HG03039 (cell line): ENCODE measurements at regions not wholly inside any gene's neighbourhood (a gene's known extent, or its start where the extent isn't known, plus 50 kb on each side); places are given as distances from the start of the nearest gene placed in this dataset.
A peak's percentile ranks its signal among the peaks of the same experiment; 100 is the strongest.

ENCODE experiments used
- ATAC-seq: cut with Tn5 transposase; IDR thresholded peaks from one replicate; pipeline ENCODE4 v1.9.1; 2021; ENCODE audit warnings: mild to moderate bottlenecking, moderate library complexity; ENCODE audit not compliant: unreplicated experiment

DNA sequence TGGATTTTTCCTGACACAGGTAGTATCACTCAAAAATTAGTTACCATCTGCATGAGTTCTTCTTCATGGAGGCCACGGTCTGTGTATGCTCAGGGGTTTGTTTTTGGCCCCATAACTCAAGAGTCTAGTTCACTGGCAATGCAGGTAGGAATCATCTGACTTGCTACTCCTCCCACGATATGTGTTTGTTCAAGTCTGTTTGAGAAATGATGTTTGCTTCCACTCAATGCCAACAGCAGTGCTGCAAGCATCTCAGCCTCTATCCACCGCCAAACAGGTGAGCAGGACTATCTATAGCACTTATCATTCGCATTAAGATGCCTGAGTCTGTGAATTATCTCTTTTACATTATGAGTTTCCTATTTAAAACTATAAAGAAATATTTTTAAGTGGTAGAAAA is 264.8 kb upstream of the PTGER4 start:
- ATAC-seq = no peak

DNA sequence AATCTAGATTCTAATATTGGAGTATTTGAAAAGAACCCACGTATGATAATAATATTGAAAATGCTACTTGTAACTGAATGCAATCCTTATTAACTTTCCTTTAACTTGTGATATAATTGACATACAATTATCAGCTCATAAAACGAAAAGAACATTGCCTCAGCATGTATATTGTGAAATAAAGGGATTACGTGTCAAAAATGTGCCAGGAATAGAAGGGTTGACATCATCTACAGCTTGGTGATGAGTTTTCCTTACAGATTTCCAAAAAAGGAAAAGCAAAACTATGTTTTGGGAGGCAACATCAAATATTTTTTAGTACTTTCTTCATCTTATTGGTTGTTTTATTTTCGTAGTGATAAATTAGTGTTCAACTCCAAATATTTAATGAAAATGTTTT is 266.0 kb upstream of the PTGER4 start:
- no peak for ATAC-seq

DNA sequence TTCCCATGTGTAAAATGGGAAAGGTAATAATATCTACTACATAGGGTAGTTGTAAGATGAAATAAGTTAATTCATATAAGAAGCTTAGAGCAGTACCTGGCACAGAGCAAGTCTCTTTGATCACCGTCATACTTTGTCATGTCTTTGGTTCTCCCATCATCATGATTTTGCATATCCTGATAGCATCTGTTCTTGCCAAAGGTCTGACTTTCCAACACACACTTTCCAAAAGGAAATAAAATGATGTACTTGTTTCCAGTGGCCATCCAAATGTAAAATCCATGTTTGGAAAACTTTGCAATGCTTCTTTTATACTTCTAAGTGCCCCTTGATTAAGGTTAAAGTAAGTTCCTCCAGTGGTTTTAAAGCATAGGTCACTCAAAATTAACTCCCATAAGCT is 266.9 kb upstream of the PTGER4 start:
- no peak for ATAC-seq

DNA sequence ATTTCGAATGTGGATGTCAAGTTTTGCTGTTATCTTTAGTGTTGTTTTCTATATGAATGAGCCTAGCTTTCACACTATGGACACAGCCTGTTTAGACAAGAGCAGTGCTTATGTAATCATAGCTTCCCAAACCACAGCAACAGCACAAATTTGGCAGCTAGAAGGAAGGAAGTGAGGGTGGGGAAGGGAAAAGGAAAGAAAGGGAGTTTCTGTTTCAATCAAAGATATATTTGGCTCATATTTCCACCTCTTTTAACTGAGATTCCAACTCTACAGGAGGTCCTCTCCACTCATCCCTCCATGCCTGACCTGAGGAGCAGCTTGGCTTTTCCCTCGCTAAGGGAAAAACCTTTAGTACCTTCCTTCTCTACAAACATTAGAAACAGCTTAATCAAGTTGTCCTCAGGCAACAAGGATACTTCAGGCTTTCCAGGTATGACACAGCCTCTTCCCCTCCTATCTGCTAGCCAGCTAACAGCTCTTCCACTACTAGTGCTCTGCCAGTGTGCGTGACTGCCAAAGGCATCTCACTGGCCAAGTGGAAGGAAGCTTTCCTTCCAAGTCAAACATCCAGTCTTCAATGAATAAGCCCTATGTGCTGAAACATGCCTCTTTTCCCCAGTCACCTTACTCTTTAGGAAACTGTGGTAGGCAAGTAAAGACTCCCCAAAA is 268.6 kb upstream of the PTGER4 start:
- ATAC-seq = no peak

DNA sequence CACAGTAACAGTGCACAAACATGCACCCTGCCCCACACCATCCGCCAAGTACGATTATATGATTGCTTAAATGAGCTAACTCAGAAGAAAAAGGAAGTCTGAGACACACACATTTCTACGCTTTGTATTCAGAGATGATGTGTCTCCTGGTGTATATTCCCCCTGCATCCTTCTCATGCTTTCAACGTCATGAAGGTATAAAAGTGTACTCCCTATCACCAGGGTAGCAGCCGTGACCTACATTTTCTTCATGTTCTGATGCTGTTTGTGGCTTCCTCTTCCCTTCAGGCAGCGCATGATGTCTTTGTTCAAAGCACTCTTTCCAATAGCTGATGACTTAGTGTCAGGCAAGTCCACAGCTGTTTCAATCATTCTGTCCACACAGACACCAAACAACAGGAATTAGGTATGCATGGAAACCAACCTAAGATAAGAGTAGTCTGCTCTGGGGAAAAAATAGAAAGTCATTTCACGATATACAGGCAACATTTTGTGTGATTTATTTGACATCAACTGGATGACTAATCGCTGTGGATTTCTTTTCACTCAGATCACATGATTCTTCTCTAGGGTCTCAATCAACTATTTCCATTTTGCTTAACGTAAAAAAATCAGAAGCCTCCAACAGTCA is 269.4 kb upstream of the PTGER4 start:
- no peak for ATAC-seq

DNA sequence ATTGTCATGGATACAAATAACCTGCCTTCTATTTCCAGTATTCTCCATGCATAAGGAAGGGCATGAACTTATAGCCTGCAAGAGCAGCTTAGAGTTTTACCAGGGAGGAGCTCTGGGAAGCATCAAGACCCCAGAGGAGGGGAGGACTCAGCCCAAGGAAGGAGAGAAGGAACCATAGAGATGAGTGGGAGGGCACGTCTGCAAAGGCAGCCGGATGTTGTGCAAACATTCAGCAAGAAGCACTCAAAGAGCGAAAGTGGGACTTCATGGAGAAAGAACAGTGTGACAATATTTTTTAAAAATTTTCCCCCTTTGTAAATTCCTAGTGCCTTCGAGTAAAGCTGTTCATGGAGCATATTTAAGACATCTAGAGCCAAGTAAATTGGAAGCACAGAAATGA is 270.1 kb upstream of the PTGER4 start:
- ATAC-seq = no peak

DNA sequence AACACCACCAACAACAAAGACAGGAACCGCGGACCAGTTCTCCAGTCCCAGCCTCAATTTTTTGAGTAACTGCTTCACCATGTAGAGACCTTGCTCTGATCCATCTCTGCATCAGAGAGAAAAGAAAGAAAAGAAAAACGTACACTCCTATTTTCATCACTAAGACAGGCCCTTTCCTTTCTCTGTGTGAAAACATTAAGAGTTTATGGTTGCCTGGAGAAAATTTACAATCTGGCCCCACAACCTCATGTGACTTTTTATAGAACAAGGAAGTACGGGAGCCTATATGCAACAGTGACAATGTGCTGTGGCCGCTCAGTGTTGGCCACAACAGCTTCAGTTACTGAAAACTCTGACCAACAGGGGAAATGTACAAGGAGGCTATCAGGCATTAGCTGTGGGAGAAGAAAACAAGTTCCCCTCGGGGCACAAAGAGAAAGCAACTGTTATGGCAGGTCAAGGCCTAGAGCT is 272.9 kb upstream of the PTGER4 start:
- no peak for ATAC-seq

DNA sequence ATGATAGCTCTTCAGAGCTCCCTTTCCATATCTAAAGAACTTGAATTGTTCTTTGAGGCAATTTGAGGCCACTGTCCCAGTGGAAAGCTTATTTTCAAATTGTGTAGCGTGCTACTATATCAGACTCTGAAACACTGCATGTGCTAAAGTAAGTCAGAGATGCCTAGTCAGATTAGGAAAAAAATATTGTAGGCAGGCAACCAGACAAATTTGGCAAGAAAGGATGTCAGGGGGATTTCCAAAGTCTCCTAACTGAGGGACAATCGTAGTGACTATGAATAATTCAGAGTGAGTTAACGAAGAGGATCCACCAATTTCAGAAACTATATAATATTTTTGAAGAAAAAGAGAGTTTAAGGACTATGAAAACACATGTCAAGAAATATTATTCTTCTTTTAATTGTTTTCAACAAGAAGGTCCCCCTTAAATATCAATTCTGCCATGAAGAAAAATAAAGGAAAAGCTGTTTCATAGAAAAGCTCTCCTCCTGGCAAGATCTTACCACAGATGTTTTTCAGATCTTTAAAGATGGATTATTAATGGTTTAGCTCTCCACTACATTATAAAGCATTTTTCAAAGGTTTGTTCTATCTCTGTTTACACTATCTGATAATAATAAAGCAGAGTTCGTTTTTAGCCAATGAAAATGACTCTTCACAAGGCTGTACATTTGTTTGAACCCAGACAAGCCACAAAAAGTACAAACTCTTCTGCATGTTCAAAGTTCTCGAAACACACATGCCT is 273.5 kb upstream of the PTGER4 start:
- no peak for ATAC-seq

DNA sequence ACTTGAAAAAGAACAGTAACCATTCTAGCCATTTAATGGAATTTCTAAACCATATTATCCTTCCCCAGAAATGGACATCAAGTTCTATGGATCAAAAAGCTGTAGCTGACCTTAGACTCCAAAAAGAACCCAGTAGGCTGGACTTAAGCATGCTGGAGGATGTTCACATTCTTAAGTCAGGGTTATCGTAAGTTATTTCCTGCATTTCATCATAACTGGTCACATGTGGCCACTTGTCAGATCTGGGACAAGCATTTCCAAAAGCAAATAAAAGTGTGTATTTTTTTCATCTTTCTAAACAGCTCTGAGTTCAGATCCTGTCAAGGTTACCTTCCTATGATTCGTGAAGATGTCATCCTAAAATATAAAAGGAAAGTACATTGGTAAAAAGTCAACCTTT is 274.5 kb upstream of the PTGER4 start:
- ATAC-seq = no peak

DNA sequence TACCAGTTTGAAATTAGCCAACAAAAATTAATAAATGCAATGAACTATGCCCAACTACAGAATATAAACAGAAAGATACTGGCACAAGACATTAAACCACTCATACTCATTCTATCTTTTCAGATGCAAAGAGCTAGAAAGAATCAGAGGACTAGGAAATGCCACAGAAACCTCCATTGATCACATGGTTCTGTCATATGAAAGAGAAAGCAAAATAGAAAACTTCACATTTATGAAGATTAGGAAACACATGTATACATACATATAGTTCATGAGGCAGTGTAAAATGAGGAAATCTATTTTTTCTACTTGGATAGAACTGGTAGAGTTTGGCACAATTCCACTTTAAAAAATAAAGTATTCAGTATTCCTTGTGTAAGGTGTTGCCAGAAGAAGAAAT is 275.1 kb upstream of the PTGER4 start:
- peak; percentile 69 for ATAC-seq

DNA sequence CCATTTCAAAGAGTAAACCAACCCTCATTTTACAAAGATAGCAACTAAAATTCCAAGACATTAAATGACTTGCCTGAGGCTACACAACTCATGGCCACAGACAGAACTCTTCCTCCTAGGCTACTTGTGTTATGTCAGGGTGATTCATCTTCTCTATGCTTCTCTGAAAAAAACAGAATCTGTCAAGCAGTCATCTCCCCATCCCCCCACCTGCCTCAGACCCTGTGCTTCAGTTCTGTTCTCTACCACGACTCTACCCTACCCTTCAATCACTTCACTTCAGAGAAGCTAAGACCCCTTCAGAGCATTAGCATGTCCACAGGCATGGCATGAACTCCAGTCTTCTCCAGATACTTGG is 277.7 kb upstream of the PTGER4 start:
- no peak for ATAC-seq

DNA sequence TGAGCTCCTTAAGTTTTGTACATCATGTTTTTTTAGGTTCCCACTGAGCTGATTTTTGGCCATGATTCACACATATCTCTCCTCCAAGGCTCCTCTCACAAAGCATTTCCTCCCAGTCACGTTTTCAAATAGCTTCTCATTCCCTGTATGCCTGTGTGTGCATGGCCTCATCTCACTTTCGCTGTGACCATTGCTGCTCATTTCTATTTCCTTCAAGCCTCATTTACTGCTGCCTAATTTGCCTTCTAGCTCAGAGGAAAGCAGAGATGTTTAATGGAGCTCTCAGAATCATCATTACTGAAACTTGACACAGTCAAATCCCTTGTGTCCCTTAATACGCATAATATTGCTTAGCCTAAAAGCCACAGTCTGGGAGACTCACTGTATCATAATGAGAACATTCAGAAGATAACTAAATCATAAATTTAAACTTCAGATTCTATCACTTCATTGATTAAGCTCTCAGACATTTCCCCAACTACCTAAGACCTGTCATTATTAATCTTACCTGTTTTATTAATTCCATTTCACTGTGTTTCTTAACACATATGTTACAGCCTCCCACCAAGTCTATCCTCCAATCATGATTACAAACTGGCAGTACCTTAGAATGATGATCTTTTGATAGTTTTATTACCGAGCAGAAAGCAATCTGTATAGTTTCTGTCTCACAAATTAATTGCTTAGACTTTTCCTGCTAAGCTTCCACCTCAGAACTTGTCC is 278.3 kb upstream of the PTGER4 start:
- ATAC-seq = peak; percentile 53

DNA sequence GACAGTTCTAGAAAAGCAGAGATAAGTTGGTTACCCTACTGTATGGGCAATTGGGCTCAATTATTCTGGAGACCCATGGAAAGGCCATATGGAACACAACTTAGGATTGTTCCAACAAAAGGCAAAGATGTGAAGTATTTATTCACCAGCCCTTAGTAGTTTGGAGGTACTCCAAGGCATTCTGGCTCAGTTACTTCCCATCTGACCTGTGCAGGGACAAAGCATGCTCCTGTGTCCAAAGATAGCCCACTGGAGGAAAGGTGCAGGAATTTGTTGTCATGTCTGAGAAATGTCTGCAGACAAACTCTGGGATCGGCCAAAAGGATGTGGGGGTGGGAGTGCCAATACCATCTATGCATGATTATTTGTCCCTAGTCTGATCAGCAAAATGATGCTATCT is 279.5 kb upstream of the PTGER4 start:
- ATAC-seq = no peak

DNA sequence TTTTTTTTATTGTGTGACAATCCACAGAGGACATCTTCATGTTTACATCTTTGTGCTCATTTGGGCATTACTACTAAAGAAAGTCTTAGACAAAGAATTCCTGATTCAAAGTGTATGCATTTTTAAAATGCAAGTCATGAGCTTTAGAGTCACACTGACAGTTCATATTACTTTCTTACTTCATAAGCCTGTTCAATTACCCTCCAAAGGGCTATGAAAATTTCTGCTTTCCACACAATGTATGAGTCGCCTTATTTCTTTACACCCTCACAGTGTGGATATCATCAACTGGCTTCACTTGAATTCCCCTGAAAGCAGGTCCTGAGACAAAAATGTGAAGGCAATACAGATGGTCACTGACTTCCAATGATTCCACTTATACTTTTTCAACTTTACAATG is 280.4 kb upstream of the PTGER4 start:
- no peak for ATAC-seq

DNA sequence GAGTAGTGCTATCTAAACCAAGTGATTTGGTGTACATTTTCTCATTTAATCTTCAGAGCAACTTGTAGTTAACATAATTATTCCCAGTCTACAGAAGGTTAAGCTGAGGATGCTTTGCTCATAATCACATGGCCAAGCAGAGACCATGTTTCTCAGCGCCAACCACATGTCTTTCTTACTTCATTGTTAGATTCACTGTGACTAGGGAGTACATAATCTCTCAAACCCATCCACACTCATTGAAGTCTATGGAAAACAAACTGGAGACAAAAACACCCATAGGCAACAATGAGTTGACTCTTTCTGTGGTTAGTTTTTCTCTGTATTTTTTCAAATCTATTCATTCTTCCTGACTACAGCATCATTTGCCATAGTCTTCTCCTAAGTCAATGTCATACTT is 281.7 kb upstream of the PTGER4 start:
- no peak for ATAC-seq

DNA sequence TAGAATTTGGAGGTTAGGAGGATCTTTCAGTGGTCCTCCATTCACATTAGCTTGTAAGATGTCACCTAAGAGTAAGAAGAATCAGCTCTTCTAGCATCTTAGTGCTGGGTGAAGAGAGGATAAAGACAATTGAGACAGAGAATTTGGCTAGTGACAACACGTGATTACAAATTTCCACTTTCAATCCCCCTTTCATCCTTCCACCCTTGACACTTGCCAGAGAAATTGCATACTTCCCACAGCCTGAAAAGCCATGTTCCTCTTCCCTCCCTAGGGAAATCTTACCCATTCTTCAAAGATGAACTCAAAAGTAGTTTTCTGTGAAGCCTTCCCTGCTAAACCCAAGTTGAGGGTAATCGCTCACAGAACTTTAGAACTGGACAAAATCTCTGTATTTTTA is 282.6 kb upstream of the PTGER4 start:
- no peak for ATAC-seq

DNA sequence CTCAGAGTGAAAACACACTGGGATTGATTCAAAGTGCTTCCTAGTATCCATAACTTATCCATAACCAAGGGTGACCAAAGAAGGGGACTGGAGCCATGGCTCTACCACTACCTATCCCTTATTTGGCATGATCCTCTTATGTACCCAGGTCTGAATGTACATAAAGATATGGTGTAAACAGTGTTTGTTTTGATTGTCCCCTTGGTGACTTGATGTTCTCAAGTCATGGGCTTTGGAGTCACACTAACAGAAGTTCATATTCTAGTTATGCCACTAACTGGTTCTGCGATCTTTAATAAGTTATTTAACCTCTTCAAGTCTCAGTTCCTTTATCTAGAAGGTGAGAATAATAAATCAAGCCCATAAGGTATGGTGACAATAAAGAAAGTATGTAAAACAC is 283.4 kb upstream of the PTGER4 start:
- no peak for ATAC-seq

DNA sequence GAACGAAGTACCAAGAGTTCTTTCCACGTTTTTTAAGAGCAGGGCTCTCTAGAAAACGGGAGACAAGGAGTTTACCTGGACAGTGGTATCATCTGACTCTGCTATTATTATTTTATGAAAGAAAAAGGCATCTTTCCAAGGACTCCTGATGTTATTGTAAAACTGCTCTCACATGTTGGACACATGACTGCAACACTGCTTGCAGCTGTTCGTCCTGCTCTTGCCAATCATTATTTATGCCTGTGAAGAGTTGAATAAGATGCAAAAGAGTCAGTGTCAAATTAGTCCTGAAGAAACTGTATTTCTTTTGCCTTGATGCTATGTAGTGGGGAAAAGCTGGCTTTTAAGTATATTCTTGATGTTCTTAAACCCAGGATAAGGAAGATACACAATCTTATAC is 284.5 kb upstream of the PTGER4 start:
- no peak for ATAC-seq

DNA sequence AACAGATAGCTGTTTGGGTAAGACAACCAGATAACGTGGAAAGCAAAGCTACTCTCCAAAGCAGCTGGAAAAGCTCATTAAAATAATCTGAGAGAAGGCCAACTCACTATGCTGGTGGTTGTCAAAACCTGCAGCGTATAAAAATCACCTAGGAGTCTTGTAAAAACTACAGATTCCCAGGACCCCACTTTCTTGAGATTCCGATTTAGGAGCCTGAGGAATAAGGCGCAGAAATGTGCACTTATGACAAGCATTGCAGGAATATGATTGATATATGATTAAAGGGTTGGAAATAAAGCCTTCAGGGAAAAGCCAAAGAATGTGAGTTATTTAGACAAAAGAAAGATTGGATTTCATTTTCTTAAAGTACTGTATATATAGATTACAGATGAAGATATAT is 285.0 kb upstream of the PTGER4 start:
- ATAC-seq = no peak

DNA sequence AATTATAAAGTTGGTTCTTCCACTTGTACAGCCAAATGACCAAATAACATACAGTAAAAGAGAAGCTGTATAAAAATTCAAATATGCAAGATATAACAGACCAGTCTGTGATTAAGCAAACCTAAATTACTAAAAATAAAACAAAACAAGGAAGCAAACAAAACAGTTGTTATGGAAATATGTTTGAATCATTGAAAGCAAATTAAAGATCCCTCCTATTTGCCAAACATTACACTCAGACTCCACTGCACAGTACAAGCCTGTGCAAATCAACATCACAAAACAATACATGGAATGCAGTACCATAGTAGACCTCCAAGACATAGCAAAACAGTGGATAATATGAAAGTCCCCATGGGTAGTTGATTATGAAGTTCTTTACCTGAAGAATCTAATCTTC is 288.1 kb upstream of the PTGER4 start:
- no peak for ATAC-seq

DNA sequence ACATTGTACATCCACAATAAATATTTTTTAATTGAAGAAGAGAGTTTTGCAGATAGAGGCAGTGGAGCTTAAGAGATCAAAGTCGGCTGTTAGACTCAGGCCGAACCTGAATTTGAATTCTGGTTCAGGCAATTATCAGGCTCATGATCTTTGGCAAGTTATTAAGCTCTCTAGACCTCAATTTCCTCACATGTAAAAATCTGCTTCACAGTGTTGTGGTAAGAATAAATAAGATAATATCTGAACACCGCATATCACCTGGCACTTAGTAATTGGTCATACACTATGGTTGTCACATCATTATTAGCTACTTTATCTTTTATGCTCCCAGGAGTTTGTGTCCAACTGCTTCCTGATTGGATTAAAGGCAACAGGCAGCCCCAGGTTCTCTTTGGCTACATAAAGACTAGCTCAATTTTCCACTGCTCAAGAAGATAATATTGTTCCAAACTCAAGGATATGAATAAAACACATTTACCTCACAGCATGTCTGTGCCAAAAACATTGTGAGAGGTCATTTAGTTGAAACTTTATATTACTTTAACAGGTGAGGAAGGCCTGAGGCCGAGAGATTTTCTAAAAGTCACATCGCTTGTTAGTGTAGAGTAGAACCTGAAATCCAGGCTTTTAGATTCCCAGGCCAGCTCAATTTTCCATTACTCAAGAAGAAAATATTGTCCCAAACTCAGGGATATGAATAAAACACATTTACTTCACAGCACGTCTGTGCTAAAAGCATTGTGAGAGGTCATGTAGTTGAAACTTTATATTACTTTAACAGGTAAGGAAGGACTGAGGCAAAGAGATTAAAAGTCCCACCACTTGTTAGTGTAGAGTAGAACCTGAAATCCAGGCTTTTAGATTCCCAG is 289.2 kb upstream of the PTGER4 start:
- no peak for ATAC-seq
